Stimulated activated CD8-positive, alpha-beta memory T cell treated with anti-CD3 and anti-CD28 coated beads, Interleukin-4, amount 100 ng/mL, for 48 hours (primary cell): ENCODE measurements at regions not wholly inside any gene's neighbourhood (a gene's known extent, or its start where the extent isn't known, plus 50 kb on each side); places are given as distances from the start of the nearest gene placed in this dataset.
"Not testable (repeated sequence)": the region's sequence is repeated elsewhere in the genome, so short reads cannot be mapped to it uniquely, and the experiment has no call there.

Experiments used
- DNase-seq: peaks from one replicate; pipeline ENCODE4 v3.0.0-alpha.2; 2020

GRCh38 chr7:25722856-25723255, 429.1 kb upstream of the NFE2L3 start:
- no peak for DNase-seq

DNA sequence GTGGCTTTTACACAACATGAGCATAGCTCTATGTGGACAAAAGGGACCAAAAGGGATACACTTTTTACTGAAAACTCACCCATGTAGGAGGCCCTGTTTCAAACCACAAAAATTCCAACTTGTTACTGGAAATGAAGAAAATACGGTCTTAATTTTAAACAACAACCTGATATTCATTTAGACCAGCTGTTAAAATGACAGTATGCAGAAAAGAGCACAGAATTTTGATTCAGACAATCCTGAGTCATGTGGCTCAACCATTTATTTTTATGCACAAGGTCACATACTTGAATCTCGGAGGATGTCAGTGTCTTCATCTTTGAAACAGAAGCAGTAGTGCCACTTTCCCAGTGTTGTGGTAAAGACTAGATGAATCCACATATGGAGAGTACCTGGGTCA, 426.5 kb upstream of the NFE2L3 start:
- DNase-seq = no peak

- no peak for DNase-seq
Measured at GRCh38 chr7:25726170-25726780, 425.7 kb upstream of the NFE2L3 start.

DNA sequence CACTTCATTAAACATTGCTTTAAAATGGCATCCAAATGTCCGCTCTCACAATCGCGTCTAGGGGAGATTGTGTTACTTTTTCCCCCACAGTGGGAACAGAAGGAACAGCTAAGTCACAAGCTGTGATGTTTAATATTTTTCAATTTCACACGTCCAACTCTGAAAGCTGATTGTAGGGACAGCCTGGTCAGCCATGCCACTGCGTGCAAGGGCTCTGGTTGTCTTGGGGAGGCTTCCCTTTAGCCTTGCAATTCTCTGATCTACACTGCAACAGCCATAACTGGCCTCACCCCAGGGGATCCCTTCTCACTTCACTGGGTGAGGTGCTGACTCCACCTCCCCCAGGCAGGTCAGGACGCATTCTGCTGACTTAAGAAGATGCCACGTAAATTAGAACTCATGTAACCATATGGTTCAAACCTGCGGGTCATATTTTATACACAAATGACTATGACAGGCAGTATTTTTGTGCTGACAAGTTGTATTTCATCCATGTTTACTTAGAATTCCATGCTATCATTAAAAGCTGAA, 425.2 kb upstream of the NFE2L3 start:
- DNase-seq = no peak

- DNase-seq = no peak
Measured at GRCh38 chr7:25727446-25727845, 424.6 kb upstream of the NFE2L3 start.

DNA sequence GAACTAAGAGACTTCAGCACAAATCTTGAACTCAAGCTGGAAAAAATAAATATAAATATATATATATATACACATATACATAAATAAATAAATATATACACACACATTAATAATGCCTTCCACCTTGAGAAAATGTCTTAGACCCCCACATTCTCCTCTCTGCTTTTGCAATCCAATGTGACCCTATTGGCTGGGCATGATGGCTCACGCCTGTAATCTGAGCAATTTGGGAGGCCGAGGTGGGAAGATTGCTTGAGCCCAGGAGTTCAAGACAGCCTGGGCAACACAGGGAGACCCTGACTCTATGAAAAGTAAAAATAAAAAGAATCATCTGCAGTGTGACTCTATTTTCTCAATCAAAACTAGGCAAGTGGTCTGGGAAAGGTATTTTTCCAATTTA, 424.1 kb upstream of the NFE2L3 start:
- no peak for DNase-seq

DNA sequence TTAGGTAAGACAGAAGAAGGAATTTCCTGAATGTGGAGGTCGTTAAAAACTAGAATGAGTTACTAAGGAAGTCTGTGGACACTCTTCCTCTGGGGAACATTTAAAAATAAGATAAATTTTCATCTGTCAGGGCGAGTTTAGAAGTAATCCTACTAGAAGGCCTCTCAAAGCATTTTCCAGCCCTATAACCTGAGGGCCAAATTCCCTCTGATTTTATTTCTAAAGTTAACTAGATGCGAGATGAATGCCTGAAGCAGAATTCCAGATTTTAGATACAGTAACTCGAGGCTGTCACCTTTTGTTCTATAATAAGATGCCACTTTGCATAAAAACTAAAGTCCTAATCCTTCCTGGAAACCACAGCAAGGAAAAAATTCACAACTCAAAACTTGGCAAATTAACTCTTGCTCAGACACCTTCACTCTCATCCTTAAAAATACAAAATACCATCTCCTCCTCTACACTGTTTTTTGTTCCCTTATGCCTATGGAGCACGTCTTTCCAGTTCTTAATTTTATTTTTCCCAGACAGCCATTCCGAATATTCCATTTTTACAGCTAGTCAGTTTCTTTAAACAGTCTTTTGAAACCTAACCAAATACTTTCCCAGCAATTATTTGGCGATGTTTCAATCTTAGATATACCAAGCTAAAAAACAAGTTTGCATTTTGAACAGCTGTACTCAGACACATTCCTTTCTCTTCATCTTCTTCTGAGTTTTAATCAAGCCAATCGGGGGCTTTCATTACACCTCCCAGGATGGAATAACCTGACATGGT, 420.7 kb upstream of the NFE2L3 start:
- no peak for DNase-seq

DNA sequence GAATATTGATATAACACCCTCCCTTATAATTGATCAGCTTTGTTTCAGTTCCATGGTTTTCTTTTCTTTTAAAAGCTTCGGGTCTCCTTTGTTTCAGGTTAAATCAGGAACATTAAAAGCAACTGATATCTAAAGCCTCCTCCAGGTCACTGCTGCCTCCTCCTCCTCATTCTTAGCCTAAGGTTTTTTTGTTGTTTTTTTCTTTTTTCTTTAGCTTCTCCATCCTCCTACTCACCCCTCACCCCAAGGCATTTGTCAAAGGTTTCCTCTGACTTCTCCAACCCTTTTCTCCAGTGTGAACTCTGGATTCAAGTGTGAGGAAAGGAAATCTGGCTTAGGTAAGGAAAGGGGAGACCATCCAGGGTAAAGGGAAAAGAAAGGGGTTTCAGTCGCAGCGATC, 420.2 kb upstream of the NFE2L3 start:
- DNase-seq = no peak

DNA sequence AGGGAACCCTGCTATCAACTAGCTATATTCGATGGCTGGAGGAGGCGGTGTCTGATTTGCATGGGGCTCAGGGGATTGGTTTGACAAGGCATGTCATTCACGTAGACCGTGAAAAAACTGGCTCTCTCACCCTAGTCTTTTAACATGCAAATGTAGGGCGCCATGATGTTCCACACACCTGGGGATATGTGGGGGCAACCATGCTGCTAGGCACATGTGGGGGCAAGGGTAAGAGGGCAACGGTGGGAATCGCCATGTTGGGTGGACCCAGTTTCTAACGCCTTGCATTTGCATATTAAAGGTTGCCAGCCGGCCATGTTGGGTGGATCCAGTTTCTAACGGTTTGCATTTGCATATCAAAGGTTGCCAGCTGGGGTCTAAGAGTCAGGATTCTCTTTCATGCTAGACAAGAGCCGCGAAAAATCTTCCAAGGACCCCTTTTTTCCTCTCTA, 419.2 kb upstream of the NFE2L3 start:
- no peak for DNase-seq

DNA sequence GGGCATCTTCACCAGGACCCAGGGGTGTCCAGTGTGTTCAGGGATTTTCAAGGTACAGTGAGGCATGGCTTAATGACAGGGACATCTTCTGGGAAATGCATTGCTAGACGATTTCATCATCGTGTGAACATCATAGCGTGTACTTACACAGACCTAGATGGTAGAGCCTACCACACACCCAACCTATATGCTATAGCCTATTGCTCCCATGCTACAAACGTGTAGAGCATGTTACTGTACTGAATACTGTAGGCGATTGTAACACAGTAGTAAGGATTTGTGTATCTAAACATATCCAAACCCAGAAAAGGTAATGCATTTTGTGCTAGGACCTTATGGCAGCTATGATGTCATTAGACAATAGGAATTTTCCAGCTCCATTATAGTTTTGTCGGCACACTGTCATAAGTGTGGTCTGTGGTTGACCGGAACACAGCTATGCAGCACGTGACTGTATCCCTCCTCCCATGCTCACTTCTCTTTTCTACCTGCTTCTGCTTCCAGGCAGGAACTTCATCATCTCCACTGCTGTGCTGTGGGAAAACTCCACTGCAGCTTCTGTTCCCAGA, 416.2 kb upstream of the NFE2L3 start:
- no peak for DNase-seq

DNA sequence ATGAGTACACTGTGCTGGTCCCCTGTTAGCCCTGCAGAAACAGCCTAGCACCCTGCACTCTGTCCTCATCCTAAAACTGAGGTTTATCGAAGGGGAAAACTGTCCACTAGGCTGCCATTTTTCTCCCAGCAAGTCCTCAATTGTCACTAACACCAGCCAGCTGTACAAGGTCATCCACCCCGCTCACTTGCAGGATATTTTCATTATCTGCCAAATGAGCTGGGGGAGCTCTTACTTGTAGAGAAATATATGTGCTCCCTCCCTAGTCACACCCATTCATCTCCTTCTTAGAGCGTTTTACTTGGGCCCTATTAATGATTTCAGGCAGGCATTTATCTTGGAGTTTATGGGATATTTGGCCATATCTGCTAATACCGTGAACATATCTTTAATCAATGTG, 413.5 kb upstream of the NFE2L3 start:
- DNase-seq = no peak

- no peak for DNase-seq
Measured at GRCh38 chr7:25739143-25739542, 412.9 kb upstream of the NFE2L3 start.

DNA sequence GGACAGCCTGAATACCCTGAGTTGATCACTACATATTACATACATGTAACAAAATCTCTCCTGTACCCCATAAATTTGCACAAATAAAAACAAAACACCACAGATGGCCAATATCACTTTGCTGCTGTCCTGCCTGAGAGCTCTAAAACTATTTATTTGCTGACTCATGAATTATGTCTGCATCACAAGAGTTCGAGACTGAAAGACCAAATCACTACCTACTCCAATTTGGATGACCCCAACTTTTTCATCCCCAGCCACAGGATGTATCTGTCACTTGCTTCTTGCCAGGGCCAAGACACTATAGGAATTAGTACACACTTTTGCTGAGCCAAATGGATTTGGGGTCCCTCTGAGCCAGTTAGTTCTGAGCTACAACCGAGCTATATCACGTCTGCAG, 409.7 kb upstream of the NFE2L3 start:
- no peak for DNase-seq

GRCh38 chr7:25743670-25744451, 408.1 kb upstream of the NFE2L3 start:
- not testable (repeated sequence) for DNase-seq

GRCh38 chr7:25750744-25751508, 401.1 kb upstream of the NFE2L3 start:
- DNase-seq = no peak

- no peak for DNase-seq
Measured at GRCh38 chr7:25752154-25752553, 399.8 kb upstream of the NFE2L3 start.

GRCh38 chr7:25752967-25753791, 398.8 kb upstream of the NFE2L3 start:
- no peak for DNase-seq

GRCh38 chr7:25753837-25754236, 398.2 kb upstream of the NFE2L3 start:
- DNase-seq = no peak

- DNase-seq = no peak
Measured at GRCh38 chr7:25754333-25754732, 397.7 kb upstream of the NFE2L3 start.

DNA sequence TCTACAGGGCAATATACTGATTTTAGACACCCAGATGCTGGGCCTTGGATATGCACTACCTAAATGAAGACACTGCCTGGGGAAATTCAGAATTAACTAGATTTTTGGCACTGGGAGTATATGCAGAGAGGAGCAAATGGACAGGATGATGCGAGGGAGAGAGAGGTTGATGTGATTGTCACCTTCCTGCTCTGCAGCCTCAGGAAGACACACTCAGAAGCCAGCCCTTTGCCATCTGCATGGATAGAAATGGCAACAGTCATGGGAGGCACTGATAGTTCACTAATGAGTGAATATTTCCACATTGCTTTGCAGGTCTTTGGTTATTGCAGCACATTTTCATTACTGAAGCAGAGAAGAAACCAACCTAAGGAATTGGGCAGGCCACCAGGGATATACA, 397.2 kb upstream of the NFE2L3 start:
- no peak for DNase-seq

GRCh38 chr7:25756601-25757000, 395.4 kb upstream of the NFE2L3 start:
- DNase-seq = no peak

DNA sequence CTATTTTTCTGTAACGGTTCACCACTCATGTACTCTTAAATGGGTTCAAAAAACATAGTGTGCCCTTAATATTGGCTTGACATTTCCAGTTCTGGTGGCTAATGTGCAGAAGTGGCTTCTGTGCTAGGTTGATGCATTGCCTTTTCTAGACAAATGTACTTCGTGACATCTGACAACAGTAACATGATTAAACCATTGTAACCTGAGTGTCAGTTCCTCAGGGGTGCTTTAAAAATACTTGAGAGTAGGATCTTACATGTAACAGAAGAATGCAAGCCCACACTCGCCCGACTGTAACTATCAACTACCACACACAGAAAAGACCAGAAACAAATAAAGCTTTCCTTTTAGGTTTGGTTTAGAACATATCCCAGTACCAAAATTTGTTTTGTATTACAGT, 393.4 kb upstream of the NFE2L3 start:
- DNase-seq = no peak
